HFF-Myc (cell line): ENCODE measurements at regions not wholly inside any gene's neighbourhood (a gene's known extent, or its start where the extent isn't known, plus 50 kb on each side); places are given as distances from the start of the nearest gene placed in this dataset.

Experiments
- DNase-seq: peaks from one replicate; pipeline ENCODE4 v3.0.0-alpha.2; 2011; ENCODE audit warnings: low read depth; ENCODE audit errors: extremely low read depth
- H3K4me3 ChIP-seq: replicated peaks from 2 replicates; pipeline ENCODE4 v1.5.1; 2011; ENCODE audit warnings: low read depth, mild to moderate bottlenecking, control low read depth, low read length
- CTCF ChIP-seq: IDR thresholded peaks from 2 replicates; pipeline ENCODE4 v1.5.1; 2012; ENCODE audit warnings: mild to moderate bottlenecking, low read depth, low read length, control low read depth; ENCODE audit errors: missing control alignments

- no peak overlapping the region for H3K4me3 ChIP-seq
- no peak for TF ChIP-seq CTCF
- no peak for DNase-seq
Measured at GRCh38 chr16:64240586-64240985, 881.3 kb downstream of the CDH11 start.

- TF ChIP-seq CTCF = no peak
- DNase-seq = no peak
Measured at GRCh38 chr16:64238571-64238970, 883.3 kb downstream of the CDH11 start.

GRCh38 chr16:64236316-64236715 lies 885.5 kb downstream of the CDH11 start:
- no peak overlapping the region for H3K4me3 ChIP-seq
- DNase-seq = no peak
- no peak for TF ChIP-seq CTCF

More at GRCh38 chr16:64238571-64238970, 883.3 kb downstream of the CDH11 start:
- no peak overlapping the region for H3K4me3 ChIP-seq

DNA sequence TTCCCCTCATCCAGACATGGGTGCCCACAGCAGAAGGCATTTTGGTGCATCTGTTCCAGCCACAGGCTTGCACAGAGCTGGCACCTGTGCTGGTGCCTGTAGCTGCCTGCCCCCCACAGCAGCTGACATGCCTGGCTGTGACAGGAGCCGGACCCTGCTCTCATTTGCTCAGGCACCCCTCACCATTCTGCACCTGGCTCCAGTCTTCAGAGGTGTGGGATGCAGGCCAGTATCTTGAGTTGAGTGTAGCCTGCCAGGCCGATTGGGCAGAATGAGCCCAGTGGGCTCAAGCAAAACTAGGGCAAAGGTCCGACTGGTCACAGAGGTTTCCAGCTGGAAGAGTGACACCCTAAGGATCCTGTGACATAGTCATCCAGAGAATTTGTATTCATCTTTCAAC lies 887.7 kb downstream of the CDH11 start:
- DNase-seq = no peak
- no peak overlapping the region for H3K4me3 ChIP-seq
- no peak for TF ChIP-seq CTCF

GRCh38 chr16:64225696-64226095 lies 896.2 kb downstream of the CDH11 start:
- no peak for DNase-seq
- TF ChIP-seq CTCF = no peak
- H3K4me3 ChIP-seq = no peak overlapping the region

DNA sequence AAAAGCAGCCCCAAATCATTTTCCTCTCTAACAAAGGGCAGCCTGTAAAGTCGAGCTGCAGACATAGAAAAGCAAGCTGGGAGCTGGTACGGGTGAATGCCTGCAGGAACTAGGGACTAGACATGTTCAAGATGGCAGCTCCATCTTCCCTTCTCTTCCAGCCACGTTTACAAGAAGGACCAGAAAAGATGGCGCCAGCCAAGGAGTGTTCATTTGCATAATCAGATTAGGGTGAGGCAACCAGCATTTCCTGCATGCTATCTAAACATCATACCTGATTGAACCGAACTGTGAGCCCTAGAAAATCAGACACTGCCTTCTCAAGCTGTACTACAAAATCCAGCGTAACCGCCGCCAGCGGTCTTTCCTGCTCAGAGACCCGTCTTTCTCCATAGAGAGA lies 896.8 kb downstream of the CDH11 start:
- DNase-seq = no peak
- no peak for TF ChIP-seq CTCF
- no peak overlapping the region for H3K4me3 ChIP-seq

GRCh38 chr16:64217789-64218535 lies 903.9 kb downstream of the CDH11 start:
- no peak for DNase-seq
- TF ChIP-seq CTCF = no peak
- no peak overlapping the region for H3K4me3 ChIP-seq
